GM12892 (cell line): ENCODE measurements at regions not wholly inside any gene's neighbourhood (a gene's known extent, or its start where the extent isn't known, plus 50 kb on each side); places are given as distances from the start of the nearest gene placed in this dataset.

Source experiments
- DNase-seq: peaks from one replicate; pipeline ENCODE4 v3.0.0; 2011; ENCODE audit not compliant: insufficient read length
- FAIRE-seq: peaks from 2 replicates; lab custom pipeline; 2011; peaks lifted over from hg19 to GRCh38; lab: Jason Lieb, UNC
- POLR2A ChIP-seq: IDR thresholded peaks from 2 replicates; pipeline ENCODE4 v1.6.1; 2011; ENCODE audit warnings: low read depth, low read length, control low read depth
- POLR2AphosphoS5 ChIP-seq: IDR thresholded peaks from 2 replicates; pipeline ENCODE4 v1.6.1; 2011; ENCODE audit warnings: low read depth, low read length, control low read depth
- TAF1 ChIP-seq: IDR thresholded peaks from 2 replicates; pipeline ENCODE4 v1.6.1; 2011; ENCODE audit warnings: low read depth, mild to moderate bottlenecking, control low read depth, low read length, borderline replicate concordance

- no peak for TF ChIP-seq POLR2AphosphoS5
- TF ChIP-seq TAF1 = no peak
- TF ChIP-seq POLR2A = no peak
Observed at GRCh38 chrX:140933016-140933415, 69.4 kb upstream of the SPANXB1 start.

GRCh38 chrX:140933874-140934655, 68.3 kb upstream of the SPANXB1 start:
- FAIRE-seq (no peak), DNase-seq (no peak)
- TF ChIP-seq POLR2A (no peak), POLR2AphosphoS5 (no peak), TAF1 (no peak)

More at GRCh38 chrX:140933016-140933415, 69.4 kb upstream of the SPANXB1 start:
- DNase-seq = no peak
- FAIRE-seq = no peak

GRCh38 chrX:140943513-140943912, 58.9 kb upstream of the SPANXB1 start:
- TF ChIP-seq POLR2A (no peak), POLR2AphosphoS5 (no peak), TAF1 (no peak)
- no peak for FAIRE-seq

GRCh38 chrX:140944710-140945109, 57.7 kb upstream of the SPANXB1 start:
- DNase-seq (no peak), FAIRE-seq (no peak)
- TF ChIP-seq TAF1 (no peak), POLR2A (no peak), POLR2AphosphoS5 (no peak)

More at GRCh38 chrX:140943513-140943912, 58.9 kb upstream of the SPANXB1 start:
- DNase-seq = no peak

- no peak for DNase-seq
- FAIRE-seq = no peak
- TF ChIP-seq TAF1 (no peak), POLR2AphosphoS5 (no peak), POLR2A (no peak)
Observed at GRCh38 chrX:140948827-140949226, 53.6 kb upstream of the SPANXB1 start.

DNA sequence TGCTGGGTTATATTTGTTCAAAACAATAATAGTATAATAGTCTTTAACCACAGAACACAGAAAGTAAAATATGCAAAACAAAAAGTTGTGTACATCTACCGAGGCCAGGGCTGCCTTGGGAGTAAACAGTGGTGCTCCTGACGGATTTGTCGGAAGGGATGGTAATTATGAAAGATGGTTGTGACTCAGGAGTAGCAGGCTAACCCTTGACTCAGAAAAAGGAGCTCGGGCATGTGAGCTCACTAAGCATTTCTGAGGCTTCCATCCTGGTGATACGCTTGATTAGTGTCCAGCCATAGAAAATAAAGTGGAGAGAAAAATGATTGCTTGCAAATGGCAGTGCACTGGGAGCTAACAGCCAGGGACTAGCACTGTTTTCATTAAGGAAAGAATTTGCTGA, 53.2 kb upstream of the SPANXB1 start:
- no peak for TF ChIP-seq POLR2AphosphoS5
- TF ChIP-seq POLR2A = no peak
- no peak for TF ChIP-seq TAF1
- FAIRE-seq (no peak), DNase-seq (no peak)
